Lower leg skin (tissue), 3 donors: ENCODE measurements at regions not wholly inside any gene's neighbourhood (a gene's known extent, or its start where the extent isn't known, plus 50 kb on each side); places are given as distances from the start of the nearest gene placed in this dataset.

Source experiments
- CTCF ChIP-seq, 3 donors: fragments of 450-650 bp; IDR thresholded peaks; one replicate each; pipeline ENCODE4 v1.5.1; 2016; ENCODE audit warnings: antibody characterized with exemption in 3 of 3, mild to moderate bottlenecking in 3 of 3, moderate library complexity in 2 of 3
- POLR2A ChIP-seq, 2 donors: fragments of 450-650 bp; IDR thresholded peaks; one replicate each; pipeline ENCODE4 v1.6.1; 2016 to 2017; ENCODE audit warnings: antibody characterized with exemption in 2 of 2, mild to moderate bottlenecking in 1 of 2, moderate library complexity in 1 of 2

- no peak for TF ChIP-seq POLR2A (IDR thresholded peaks at IDR 0.05)
- no peak for TF ChIP-seq CTCF (IDR thresholded peaks at IDR 0.05)
Observed at GRCh38 chr3:104632947-104633346, 733.8 kb upstream of the ALCAM start.
